ENCODE measurements at regions not wholly inside any gene's neighbourhood (a gene's known extent, or its start where the extent isn't known, plus 50 kb on each side); places are given as distances from the start of the nearest gene placed in this dataset.
"Not testable (repeated sequence)": the region's sequence is repeated elsewhere in the genome, so short reads cannot be mapped to it uniquely, and the experiment has no call there.

GRCh38 chrX:5702890-5703289 is 525.8 kb downstream of the NLGN4X start:
- no peak for DNase-seq (ENCODE audit: low read depth in 2 of 2)

GRCh38 chrX:5695971-5696370 is 532.7 kb downstream of the NLGN4X start:
- no peak for DNase-seq (ENCODE audit: low read depth in 2 of 2)

- no peak for DNase-seq (ENCODE audit: low read depth in 2 of 2)
Measured at GRCh38 chrX:5683996-5684395, 544.7 kb downstream of the NLGN4X start.

- no peak for DNase-seq (ENCODE audit: low read depth in 2 of 2)
Measured at GRCh38 chrX:5681159-5681558, 547.5 kb downstream of the NLGN4X start.

GRCh38 chrX:5674036-5674435 is 554.6 kb downstream of the NLGN4X start:
- no peak for DNase-seq (ENCODE audit: low read depth in 2 of 2)

- DNase-seq (ENCODE audit: low read depth in 2 of 2), result no peak
Measured at GRCh38 chrX:5672099-5672498, 556.6 kb downstream of the NLGN4X start.

- DNase-seq (ENCODE audit: low read depth in 2 of 2), result not testable (repeated sequence)
Measured at GRCh38 chrX:5666689-5667088, 562.0 kb downstream of the NLGN4X start.

- DNase-seq (ENCODE audit: low read depth in 2 of 2), result no peak
Measured at GRCh38 chrX:5656544-5656943, 572.1 kb downstream of the NLGN4X start.

GRCh38 chrX:5650904-5651303 is 577.8 kb downstream of the NLGN4X start:
- DNase-seq (ENCODE audit: low read depth in 2 of 2), result no peak

GRCh38 chrX:5648941-5649568 is 579.6 kb downstream of the NLGN4X start:
- no peak for DNase-seq (ENCODE audit: low read depth in 2 of 2)

- no peak for DNase-seq (ENCODE audit: low read depth in 2 of 2)
Measured at GRCh38 chrX:5646818-5647217, 581.8 kb downstream of the NLGN4X start.

- no peak for DNase-seq (ENCODE audit: low read depth in 2 of 2)
Measured at GRCh38 chrX:5644776-5645175, 583.9 kb downstream of the NLGN4X start.

- DNase-seq (ENCODE audit: low read depth in 2 of 2), result no peak
Measured at GRCh38 chrX:5640071-5640470, 588.6 kb downstream of the NLGN4X start.

GRCh38 chrX:5638572-5638971 is 590.1 kb downstream of the NLGN4X start:
- DNase-seq (ENCODE audit: low read depth in 2 of 2), result no peak

- no peak for DNase-seq (ENCODE audit: low read depth in 2 of 2)
Measured at GRCh38 chrX:5632887-5633286, 595.8 kb downstream of the NLGN4X start.

- no peak for DNase-seq (ENCODE audit: low read depth in 2 of 2)
Measured at GRCh38 chrX:5632061-5632614, 596.5 kb downstream of the NLGN4X start.

GRCh38 chrX:5617666-5618065 is 611.0 kb downstream of the NLGN4X start:
- DNase-seq (ENCODE audit: low read depth in 2 of 2), result no peak

- no peak for DNase-seq (ENCODE audit: low read depth in 2 of 2)
Measured at GRCh38 chrX:5595570-5595969, 633.1 kb downstream of the NLGN4X start.

GRCh38 chrX:5586726-5587125 is 641.9 kb downstream of the NLGN4X start:
- no peak for DNase-seq (ENCODE audit: low read depth in 2 of 2)

- DNase-seq (ENCODE audit: low read depth in 2 of 2), result no peak
Measured at GRCh38 chrX:5575407-5575806, 653.3 kb downstream of the NLGN4X start.

GRCh38 chrX:5568934-5569333 is 659.7 kb downstream of the NLGN4X start:
- no peak for DNase-seq (ENCODE audit: low read depth in 2 of 2)

GRCh38 chrX:5559386-5559785 is 669.3 kb downstream of the NLGN4X start:
- no peak for DNase-seq (ENCODE audit: low read depth in 2 of 2)

- DNase-seq (ENCODE audit: low read depth in 2 of 2), result no peak
Measured at GRCh38 chrX:5549512-5549911, 679.2 kb downstream of the NLGN4X start.

GRCh38 chrX:5537098-5537497 is 691.6 kb downstream of the NLGN4X start:
- no peak for DNase-seq (ENCODE audit: low read depth in 2 of 2)
